ENCODE measurements at regions not wholly inside any gene's neighbourhood (a gene's known extent, or its start where the extent isn't known, plus 50 kb on each side); places are given as distances from the start of the nearest gene placed in this dataset.
"Not testable (repeated sequence)": the region's sequence is repeated elsewhere in the genome, so short reads cannot be mapped to it uniquely, and the experiment has no call there.

GRCh38 chr4:85168234-85168834 is 201.8 kb upstream of the WDFY3 start:
- DNase-seq = no peak

GRCh38 chr4:85170241-85170640 is 203.8 kb upstream of the WDFY3 start:
- no peak for DNase-seq

- no peak for DNase-seq
These were observed 208.7 kb upstream of the WDFY3 start for GRCh38 chr4:85175190-85175589.

DNA sequence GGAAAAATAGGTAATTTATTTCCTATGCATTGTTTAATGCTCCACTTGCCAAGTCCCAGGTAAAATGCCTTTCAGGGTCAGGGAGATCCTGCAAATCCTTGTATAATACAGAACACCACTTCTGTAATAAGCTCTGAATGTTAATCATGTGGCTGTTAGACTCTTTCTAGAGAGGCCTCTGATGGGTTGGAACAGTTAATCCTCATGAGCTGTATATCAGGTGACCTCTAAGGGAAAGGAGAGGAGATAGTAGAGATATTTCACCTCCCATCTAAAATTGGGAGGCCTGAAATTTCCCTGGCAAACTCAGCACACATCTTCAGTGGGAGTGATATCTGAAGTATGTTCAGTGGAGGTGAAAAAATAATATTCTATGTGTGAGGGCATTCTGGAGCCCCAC is 210.6 kb upstream of the WDFY3 start:
- DNase-seq = no peak

GRCh38 chr4:85177679-85178078 is 211.2 kb upstream of the WDFY3 start:
- no peak for DNase-seq

- no peak for DNase-seq
These were observed 214.0 kb upstream of the WDFY3 start for GRCh38 chr4:85180533-85180932.

- DNase-seq = no peak
These were observed 220.6 kb upstream of the WDFY3 start for GRCh38 chr4:85187106-85187505.

- DNase-seq = not testable (repeated sequence)
These were observed 229.5 kb upstream of the WDFY3 start for GRCh38 chr4:85196015-85196414.

- no peak for DNase-seq
These were observed 233.6 kb upstream of the WDFY3 start for GRCh38 chr4:85200106-85200505.

DNA sequence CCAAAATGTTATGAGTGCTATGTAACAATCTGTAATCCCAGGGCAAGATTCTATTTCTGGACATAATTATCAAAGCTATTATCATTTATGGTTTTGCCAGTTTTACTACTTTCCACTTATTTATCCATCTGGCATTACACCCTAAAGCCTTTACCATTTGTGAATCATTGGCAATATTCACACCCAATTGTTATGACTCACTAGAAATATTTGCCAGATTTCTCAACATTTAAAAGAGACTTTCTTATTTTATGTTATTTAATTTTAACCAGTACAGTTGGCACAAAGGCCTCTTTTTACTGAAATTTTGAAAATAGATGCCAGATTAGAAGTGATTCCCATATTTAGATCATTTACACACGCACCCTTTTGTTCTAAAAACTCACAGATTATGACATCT is 242.7 kb upstream of the WDFY3 start:
- DNase-seq = no peak

GRCh38 chr4:85210353-85210752 is 243.9 kb upstream of the WDFY3 start:
- DNase-seq = no peak

DNA sequence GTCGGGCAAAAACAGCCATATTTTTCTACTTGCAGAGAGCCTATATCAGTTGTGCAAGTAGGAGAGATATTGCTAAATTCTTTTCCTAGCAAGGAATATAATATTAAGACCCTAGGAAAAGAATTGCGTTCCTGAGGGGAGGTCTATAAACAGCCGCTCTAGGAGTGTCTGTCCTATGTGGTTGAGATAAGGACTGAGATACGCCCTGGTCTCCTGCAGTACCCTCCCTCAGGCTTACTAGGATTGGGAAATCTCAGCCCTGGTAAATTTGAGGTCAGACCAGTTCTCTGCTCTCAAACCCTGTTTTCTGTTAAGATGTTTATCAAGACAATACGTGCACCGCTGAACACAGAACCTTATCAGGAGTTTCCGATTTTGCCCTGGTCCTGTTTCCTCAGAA is 250.1 kb upstream of the WDFY3 start:
- DNase-seq = not testable (repeated sequence)

DNA sequence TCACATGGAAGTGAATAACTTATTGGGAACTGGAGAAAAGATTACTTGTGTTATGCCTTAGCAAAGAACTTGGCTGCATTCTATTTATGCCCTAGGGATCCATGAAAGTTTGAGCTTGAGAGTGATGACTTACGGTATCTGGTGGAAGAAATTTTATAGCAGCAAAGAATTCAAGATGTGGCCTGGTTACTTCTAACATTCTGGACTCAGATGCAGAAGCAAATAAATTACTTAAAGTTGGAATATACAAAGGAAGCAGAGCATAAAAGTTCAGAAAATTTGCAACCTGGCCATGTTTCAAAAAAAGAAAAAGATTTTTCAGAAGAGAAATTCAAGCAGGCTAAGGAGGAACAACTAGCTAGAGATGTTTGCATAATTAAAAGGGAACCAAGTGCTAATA is 252.3 kb upstream of the WDFY3 start:
- DNase-seq = no peak

DNA sequence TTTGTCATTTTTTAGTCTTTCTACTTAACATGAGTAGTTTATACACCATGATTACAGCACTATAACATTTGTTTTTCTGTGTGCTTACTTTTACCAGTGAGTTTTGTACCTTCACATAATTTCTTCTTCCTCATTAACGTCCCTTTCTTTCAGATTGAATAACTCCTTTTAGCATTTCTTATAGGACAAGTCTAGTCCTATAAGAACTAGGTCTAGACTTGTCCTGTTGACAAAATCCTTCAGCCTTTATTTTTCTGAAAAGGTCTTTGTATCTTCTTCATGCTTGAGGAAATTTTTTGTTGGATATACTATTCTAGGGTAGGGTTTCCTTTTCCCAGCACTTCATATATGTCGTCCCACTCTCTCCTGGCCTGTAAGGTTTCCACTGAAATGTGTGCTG is 253.3 kb upstream of the ARHGAP24 start:
- no peak for DNase-seq

GRCh38 chr4:85222561-85222960 is 252.4 kb upstream of the ARHGAP24 start:
- no peak for DNase-seq

GRCh38 chr4:85228264-85228663 is 246.7 kb upstream of the ARHGAP24 start:
- no peak for DNase-seq

DNA sequence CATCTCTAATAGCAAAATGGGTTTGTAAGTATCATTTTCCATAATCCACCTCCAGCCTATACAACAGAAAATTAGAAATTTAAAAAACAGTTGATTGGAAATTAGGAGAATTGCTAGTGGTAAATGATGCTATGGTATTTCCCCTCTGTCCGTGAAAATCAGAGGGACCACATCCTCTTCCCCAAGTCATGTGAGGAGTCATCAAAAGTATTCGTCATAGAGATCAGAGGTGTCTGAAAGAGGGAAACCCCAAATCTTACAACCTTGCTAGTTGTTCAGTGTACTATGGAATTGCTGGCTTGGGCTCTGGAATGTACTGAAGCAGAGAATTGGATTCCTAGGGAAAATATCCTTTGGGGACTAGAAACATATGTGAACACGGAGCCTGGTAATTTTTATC is 241.4 kb upstream of the ARHGAP24 start:
- DNase-seq = no peak

DNA sequence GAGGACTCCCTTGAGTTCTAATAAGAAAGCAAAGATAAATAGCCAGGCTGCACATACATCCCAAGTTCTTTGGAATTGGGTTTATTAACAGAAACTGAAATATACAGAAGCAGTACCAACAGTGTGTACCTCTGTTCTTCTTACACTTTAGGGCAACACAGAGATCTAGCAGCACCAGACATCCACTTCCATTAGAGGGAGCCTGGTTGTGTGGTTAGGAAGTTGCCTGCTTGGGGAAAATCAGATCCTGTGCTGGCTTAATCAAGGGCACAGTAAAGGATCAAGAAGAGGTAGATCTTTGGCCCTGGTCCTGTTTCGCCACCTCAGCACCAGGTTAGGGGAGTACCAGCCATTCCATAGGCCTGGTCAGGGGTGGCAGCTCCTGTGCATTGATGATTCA is 231.1 kb upstream of the ARHGAP24 start:
- no peak for DNase-seq

DNA sequence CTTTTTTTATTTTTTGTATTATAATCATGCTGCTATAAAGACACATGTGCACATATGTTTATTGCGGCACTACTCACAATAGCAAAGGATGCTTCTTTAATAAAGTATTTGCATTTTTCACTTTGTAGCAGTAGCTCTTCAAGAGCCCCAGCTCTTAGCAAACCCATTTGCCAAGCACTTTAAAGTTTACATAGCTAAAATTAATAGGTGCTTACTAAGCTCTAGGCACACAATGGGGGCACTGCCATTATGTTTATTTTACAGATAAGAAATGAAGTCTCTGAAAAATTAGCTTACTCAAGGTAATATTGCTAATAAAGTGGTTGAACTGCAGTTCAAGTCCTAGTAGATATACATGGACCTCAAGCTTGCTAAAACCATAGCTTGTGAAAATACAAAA is 230.3 kb upstream of the ARHGAP24 start:
- DNase-seq = no peak

- no peak for DNase-seq
These were observed 228.9 kb upstream of the ARHGAP24 start for GRCh38 chr4:85246055-85246454.

DNA sequence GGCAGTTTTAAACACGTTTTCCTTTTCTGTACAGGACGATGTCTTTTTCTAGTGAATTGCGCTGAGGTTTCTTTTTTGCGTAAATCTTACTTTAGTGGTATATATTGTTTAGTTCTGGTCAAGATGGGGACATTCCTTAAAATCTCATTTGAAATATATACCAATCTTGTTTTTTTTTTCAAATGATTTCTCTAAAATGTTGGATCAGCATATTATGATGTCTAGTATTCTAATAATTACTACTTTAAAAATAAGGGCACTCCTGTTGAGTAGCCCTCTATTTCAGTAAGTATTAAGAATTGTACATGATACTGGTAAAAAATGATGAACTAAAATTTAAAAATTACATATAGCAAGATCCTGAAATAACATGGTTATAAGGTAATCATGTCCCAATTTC is 224.1 kb upstream of the ARHGAP24 start:
- no peak for DNase-seq

DNA sequence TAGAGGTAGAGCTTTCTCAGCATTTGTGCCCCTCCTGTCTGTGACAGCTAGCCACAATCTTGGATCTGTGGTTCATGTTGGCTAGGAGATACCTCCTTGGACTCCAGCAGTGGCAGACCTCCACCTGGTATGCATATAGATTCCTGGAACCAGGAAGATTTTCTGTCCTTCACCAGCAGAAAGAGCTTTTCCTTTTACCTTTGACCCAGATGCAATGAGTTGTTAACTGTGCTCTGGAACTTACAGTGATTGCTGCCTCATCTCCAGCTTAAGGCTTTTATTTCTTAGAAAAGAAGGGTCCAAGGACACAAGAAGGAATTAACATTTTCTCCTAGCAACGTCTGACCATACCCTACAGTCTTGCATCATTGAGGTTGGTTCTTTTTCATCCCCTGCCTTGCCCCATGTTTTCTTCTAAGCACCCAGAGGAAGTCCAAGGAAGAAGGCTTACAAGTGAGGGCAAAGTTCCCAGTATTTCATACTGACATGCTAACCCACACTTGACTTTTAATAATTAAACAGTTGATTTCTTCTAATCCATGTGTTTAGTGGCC is 217.1 kb upstream of the ARHGAP24 start:
- DNase-seq = no peak

DNA sequence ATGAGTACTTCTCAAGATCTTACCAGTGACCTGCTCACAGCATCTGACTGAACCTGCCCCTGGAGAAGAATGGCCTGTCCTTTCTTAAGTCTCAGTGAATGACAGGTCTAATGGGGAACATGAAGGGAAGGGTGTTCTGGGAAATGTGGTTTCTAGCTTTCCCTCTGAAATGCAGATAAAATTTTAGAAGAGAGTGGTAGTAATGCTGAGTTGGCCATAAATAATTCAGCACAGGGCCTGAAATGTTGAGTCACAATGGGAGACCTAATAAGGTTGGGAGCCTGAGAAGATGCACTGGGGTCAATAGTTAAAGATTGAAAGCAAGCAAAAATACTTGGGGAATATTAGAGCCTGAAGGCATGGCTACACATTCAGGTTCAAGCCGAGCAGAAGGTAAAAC is 214.9 kb upstream of the ARHGAP24 start:
- DNase-seq = no peak

GRCh38 chr4:85265234-85265633 is 209.7 kb upstream of the ARHGAP24 start:
- DNase-seq = no peak

DNA sequence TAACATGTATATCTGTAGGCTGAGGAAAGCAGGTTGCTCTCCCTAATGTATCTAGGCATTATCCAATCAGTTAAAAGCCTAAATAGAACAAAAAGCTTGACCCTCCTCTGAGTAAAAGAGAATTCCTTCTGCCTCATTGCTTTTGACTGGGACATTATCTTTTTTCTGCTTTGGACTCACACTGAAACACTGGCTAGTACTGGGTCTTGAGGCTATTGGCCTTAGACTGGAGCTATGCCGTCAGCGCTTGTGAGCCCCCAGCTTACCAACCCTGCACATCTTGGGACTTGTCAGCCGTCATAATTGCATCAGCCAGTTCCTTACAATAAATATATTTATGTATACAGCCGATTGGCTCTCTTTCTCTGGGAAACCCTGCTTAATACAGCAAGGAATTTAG is 206.8 kb upstream of the ARHGAP24 start:
- DNase-seq = no peak

- no peak for DNase-seq
These were observed 206.0 kb upstream of the ARHGAP24 start for GRCh38 chr4:85268961-85269360.
